PC-9 (cell line): ENCODE measurements at regions not wholly inside any gene's neighbourhood (a gene's known extent, or its start where the extent isn't known, plus 50 kb on each side); places are given as distances from the start of the nearest gene placed in this dataset.

Experiments
- BruUV-seq: library from RNA; stranded (reverse); fragments of 400-500 nt; replicated peaks from 2 replicates; lab custom pipeline; 2021; lab: Mats Ljungman, UMichigan
- CTCF ChIA-PET: fragments of 300-600 bp; sonication (Branson Sonifier 250); formaldehyde crosslinking; loops from one replicate; lab custom pipeline; 2022; ENCODE audit warnings: antibody characterized with exemption; lab: Charles Lee
- POLR2A ChIA-PET: fragments of 300-600 bp; sonication (Branson Sonifier 250); formaldehyde crosslinking; loops from one replicate; lab custom pipeline; 2022; ENCODE audit warnings: antibody characterized with exemption; ENCODE audit not compliant: unreplicated experiment; lab: Charles Lee
- DNase-seq, 2 experiments: peaks; one replicate each; pipeline versions ENCODE4 v3.0.0 to v3.0.0-alpha.2; 2015 to 2022; ENCODE audit warnings: mixed read lengths in 1 of 2
- H2AFZ ChIP-seq: fragments of 200-600 bp; sonication (generic); 2 replicates; pipeline ENCODE4 v1.8.1; 2017; ENCODE audit warnings: antibody characterized with exemption
- H3F3A ChIP-seq: fragments of 200-600 bp; sonication (generic); 2 replicates; pipeline ENCODE4 v1.8.1; 2017; ENCODE audit warnings: antibody characterized with exemption, mild to moderate bottlenecking, low read depth; ENCODE audit not compliant: insufficient read depth
- H3K27ac ChIP-seq: fragments of 200-600 bp; sonication (generic); 2 replicates; pipeline ENCODE4 v1.6.1; 2016; ENCODE audit warnings: mixed run types
- H3K27me3 ChIP-seq: fragments of 200-600 bp; sonication (generic); 2 replicates; pipeline ENCODE4 v1.6.1; 2016; ENCODE audit warnings: low read depth, mixed run types; ENCODE audit not compliant: insufficient read depth
- H3K36me3 ChIP-seq: fragments of 200-600 bp; sonication (generic); 2 replicates; pipeline ENCODE4 v1.6.1; 2016; ENCODE audit warnings: low read depth, mixed run types
- H3K4me1 ChIP-seq: fragments of 200-600 bp; sonication (generic); replicated peaks from 2 replicates; pipeline ENCODE4 v1.6.1; 2016; ENCODE audit warnings: mixed run types; ENCODE audit not compliant: insufficient read depth
- H3K4me2 ChIP-seq: fragments of 200-600 bp; sonication (generic); 2 replicates; pipeline ENCODE4 v1.6.1; 2017; ENCODE audit warnings: mixed run types
- H3K4me3 ChIP-seq: fragments of 200-600 bp; sonication (generic); 2 replicates; pipeline ENCODE4 v1.6.1; 2016; ENCODE audit warnings: mixed run types
- H3K79me2 ChIP-seq: fragments of 200-600 bp; sonication (generic); 2 replicates; pipeline ENCODE4 v1.6.1; 2017; ENCODE audit warnings: low read depth, mixed run types
- H3K9me2 ChIP-seq: fragments of 200-600 bp; sonication (generic); 2 replicates; pipeline ENCODE4 v1.8.1; 2017; ENCODE audit warnings: mild to moderate bottlenecking; ENCODE audit not compliant: insufficient read depth
- H3K9me3 ChIP-seq: fragments of 200-600 bp; sonication (generic); 2 replicates; pipeline ENCODE4 v1.8.1; 2016; ENCODE audit warnings: low read depth; ENCODE audit not compliant: insufficient read depth
- H4K20me1 ChIP-seq: fragments of 200-600 bp; sonication (generic); 2 replicates; pipeline ENCODE4 v1.8.1; 2017; ENCODE audit not compliant: insufficient read depth
- CTCF ChIP-seq: fragments of 200-600 bp; sonication (generic); conservative IDR thresholded peaks from 2 replicates; pipeline ENCODE4 v1.6.1; 2017; ENCODE audit warnings: mixed run types, antibody characterized with exemption, mild to moderate bottlenecking, moderate library complexity
- EZH2 ChIP-seq: fragments of 200-600 bp; sonication (generic); IDR thresholded peaks from 2 replicates; pipeline ENCODE4 v1.8.0; 2017; ENCODE audit warnings: antibody characterized with exemption, low read depth
- intact Hi-C: fragments of 100-400 bp; cut with micrococcal nuclease; formaldehyde crosslinking; loops from one replicate; pipeline ENCODE4 v1.10.0; 2022; ENCODE audit not compliant: unreplicated experiment

- no peaks in the 10 kb centered on the region for H3K4me1 ChIP-seq
- no TSS peak for BruUV-seq
- CTCF ChIA-PET, result no interaction called here
- no peak overlapping the region for H3K4me2 ChIP-seq
- H4K20me1 ChIP-seq, result no peaks in the 10 kb centered on the region
- intact Hi-C loops, result no loop called here
- H3F3A ChIP-seq, result no peaks in the 10 kb centered on the region
- H3K27me3 ChIP-seq, result no peaks in the 10 kb centered on the region
- H3K4me3 ChIP-seq, result no peak overlapping the region
- no peak for DNase-seq
- no peak for TF ChIP-seq EZH2
- no peak for TF ChIP-seq CTCF
- no peaks in the 10 kb centered on the region for H3K9me3 ChIP-seq
- 0 out of 2 replicates have a peak, but pooled peaks cover 3% of the 10 kb centered on the region for H3K9me2 ChIP-seq
- no peak overlapping the region for H3K27ac ChIP-seq
- H2AFZ ChIP-seq, result peak overlapping the region; percentile 9; the same call in 1 of the 2 replicates
- no peaks in the 10 kb centered on the region for H3K79me2 ChIP-seq
- POLR2A ChIA-PET, result interaction anchor here (0.6 kb wide), 1 partner anchor 315 kb away, joined by 4 read pairs; no protein-coding TSS in a partner anchor
- H3K36me3 ChIP-seq, result no peaks in the 10 kb centered on the region
Measured at GRCh38 chr7:121555558-121555957, 159.4 kb upstream of the FAM3C start.

GRCh38 chr7:121547544-121548092 is 151.5 kb upstream of the FAM3C start:
- no peak overlapping the region; the same call in 1 of the 2 replicates for H2AFZ ChIP-seq
- ChIA-PET POLR2A (interaction anchor here (0.5 kb wide), 1 partner anchor 181 kb away, joined by 7 read pairs; no protein-coding TSS in a partner anchor), CTCF (interaction anchor here (0.8 to 1.3 kb wide), 3 partner anchors 175 to 180 kb away, joined by 3 to 8 read pairs (median 4); no protein-coding TSS in a partner anchor)
- no peaks in the 10 kb centered on the region for H3K27me3 ChIP-seq
- DNase-seq, result peak in 1 of 2 experiments; percentile 62
- peaks cover 26% of the 10 kb centered on the region for H3F3A ChIP-seq
- H3K27ac ChIP-seq, result no peak overlapping the region
- intact Hi-C loops, result loop anchor here (1.0 to 5.0 kb wide), 4 partner anchors 180 to 560 kb away; partner anchors contain the start of gene CPED1
- H3K79me2 ChIP-seq, result no peaks in the 10 kb centered on the region
- H3K4me3 ChIP-seq, result no peak overlapping the region
- H4K20me1 ChIP-seq, result no peaks in the 10 kb centered on the region
- TF ChIP-seq CTCF (peak; percentile 88), EZH2 (no peak)
- BruUV-seq, result no TSS peak
- peaks cover 32% of the 10 kb centered on the region for H3K4me1 ChIP-seq
- H3K9me3 ChIP-seq, result peaks cover 27% of the 10 kb centered on the region
- no peaks in the 10 kb centered on the region for H3K9me2 ChIP-seq
- H3K36me3 ChIP-seq, result 0 out of 2 replicates have a peak, but pooled peaks cover 12% of the 10 kb centered on the region
- H3K4me2 ChIP-seq, result peak overlapping the region; percentile 48

GRCh38 chr7:121546632-121547543 is 150.8 kb upstream of the FAM3C start:
- no peaks in the 10 kb centered on the region for H3K79me2 ChIP-seq
- peak overlapping the region; percentile 48 for H3K4me2 ChIP-seq
- POLR2A ChIA-PET, result interaction anchor here (0.7 kb wide), 1 partner anchor 286 kb away, joined by 4 read pairs; no protein-coding TSS in a partner anchor
- no peaks in the 10 kb centered on the region for H3K9me2 ChIP-seq
- H3K4me3 ChIP-seq, result no peak overlapping the region
- intact Hi-C loops, result loop anchor here (1.0 to 5.0 kb wide), 4 partner anchors 180 to 560 kb away; partner anchors contain the start of gene CPED1
- CTCF ChIA-PET, result interaction anchor here (0.6 to 1.3 kb wide), 4 partner anchors 175 to 447 kb away, joined by 3 to 8 read pairs (median 6); no protein-coding TSS in a partner anchor
- H3K9me3 ChIP-seq, result peaks cover 34% of the 10 kb centered on the region
- TF ChIP-seq EZH2 (no peak), CTCF (no peak)
- H4K20me1 ChIP-seq, result no peaks in the 10 kb centered on the region
- peaks cover 26% of the 10 kb centered on the region for H3F3A ChIP-seq
- peaks cover 32% of the 10 kb centered on the region for H3K4me1 ChIP-seq
- no TSS peak for BruUV-seq
- H3K27ac ChIP-seq, result no peak overlapping the region
- DNase-seq, result no peak
- H3K36me3 ChIP-seq, result 0 out of 2 replicates have a peak, but pooled peaks cover 12% of the 10 kb centered on the region
- no peak overlapping the region; the same call in 1 of the 2 replicates for H2AFZ ChIP-seq
- H3K27me3 ChIP-seq, result no peaks in the 10 kb centered on the region
